OCI-LY1 (cell line): ENCODE measurements at regions not wholly inside any gene's neighbourhood (a gene's known extent, or its start where the extent isn't known, plus 50 kb on each side); places are given as distances from the start of the nearest gene placed in this dataset.

Experiments
- CTCF ChIP-seq: fragments of 200-600 bp; sonication (generic), shearing (Covaris generic); IDR thresholded peaks from 2 replicates; pipeline ENCODE4 v1.5.1; 2017; ENCODE audit warnings: mild to moderate bottlenecking, antibody characterized with exemption, low read length, moderate library complexity, mixed read lengths
- EZH2 ChIP-seq: fragments of 200-600 bp; sonication (generic), shearing (Covaris generic); IDR thresholded peaks from 2 replicates; pipeline ENCODE4 v1.8.0; 2017; ENCODE audit warnings: borderline replicate concordance, mixed run types, mild to moderate bottlenecking, antibody characterized with exemption, low read length, moderate library complexity, mixed read lengths

- TF ChIP-seq CTCF (no peak), EZH2 (no peak)
Measured at GRCh38 chr13:59363947-59364346, 799.8 kb downstream of the DIAPH3 start.
